Heart right ventricle (tissue), 16 donors: ENCODE measurements at regions not wholly inside any gene's neighbourhood (a gene's known extent, or its start where the extent isn't known, plus 50 kb on each side); places are given as distances from the start of the nearest gene placed in this dataset.
A peak's percentile ranks its signal among the peaks of the same experiment; 100 is the strongest.

Source experiments
- ATAC-seq, 8 donors: fragments of 200-7000 bp; cut with Tn5 transposase; one replicate each; pipeline ENCODE4 v1.9.1; 2020; ENCODE audit warnings: mild to moderate bottlenecking in 8 of 8, moderate library complexity in 8 of 8, moderate number of reproducible peaks in 1 of 8
- DNase-seq, 2 donors: peaks; one replicate each; pipeline ENCODE4 v3.0.0-alpha.2; 2020
- H3K27ac ChIP-seq, 10 donors: fragments of 200-600 bp; sonication (generic) in 2 of 10; one replicate each; pipeline versions ENCODE4 v1.5.0 to v1.8.0; 2020 to 2022; ENCODE audit warnings: mild to moderate bottlenecking in 3 of 10
- H3K27me3 ChIP-seq, 7 donors: fragments of 200-600 bp; one replicate each; pipeline ENCODE4 v1.8.0; 2021 to 2022; ENCODE audit warnings: mild to moderate bottlenecking in 2 of 7
- H3K36me3 ChIP-seq, 9 donors: fragments of 200-600 bp; sonication (generic) in 1 of 9; one replicate each; pipeline versions ENCODE4 v1.5.0 to v1.8.0; 2020 to 2022; ENCODE audit warnings: mild to moderate bottlenecking in 2 of 9
- H3K4me1 ChIP-seq, 9 donors: fragments of 200-600 bp; sonication (generic) in 1 of 9; one replicate each; pipeline versions ENCODE4 v1.5.0 to v1.8.0; 2020 to 2022; ENCODE audit warnings: mild to moderate bottlenecking in 4 of 9
- H3K4me3 ChIP-seq, 10 donors: fragments of 200-600 bp; sonication (generic) in 2 of 10; one replicate each; pipeline versions ENCODE4 v1.5.0 to v1.8.0; 2020 to 2022; ENCODE audit warnings: mild to moderate bottlenecking in 7 of 10, moderate library complexity in 2 of 10
- H3K9me3 ChIP-seq, 11 donors: fragments of 200-600 bp in 10 of 11; sonication (generic) in 2 of 11; one replicate each; pipeline versions ENCODE4 v1.5.0 to v1.8.0; 2013 to 2022; ENCODE audit warnings: mild to moderate bottlenecking in 2 of 11, control low read depth in 1 of 11, moderate library complexity in 1 of 11
- CTCF ChIP-seq, 9 donors: fragments of 200-600 bp; sonication (generic) in 2 of 9; IDR thresholded peaks; one replicate each; pipeline versions ENCODE4 v1.5.0 to v1.8.0; 2021 to 2022; ENCODE audit warnings: antibody characterized with exemption in 9 of 9, mild to moderate bottlenecking in 5 of 9, moderate library complexity in 1 of 9
- WGBS, 2 donors: extraction: QIAGEN DNeasy Blood & Tissue Kit; methylation state at CpG; one replicate each; pipeline ENCODE4 v1.1.7; 2013; ENCODE audit warnings: inconsistent platforms in 1 of 2; 5-methylcytosine and 5-hydroxymethylcytosine counted together
- intact Hi-C, 10 donors: fragments of 100-400 bp; cut with DNase I; formaldehyde crosslinking; loops; one replicate each; pipeline versions ENCODE4 v1.11.1 to v1.14.2; 2022
- donor health status: Arrhythmogenic right ventricular cardiomyopathy.
- donor health status: ischemic (EF 13 %, LVEDD 7.1; RV severe dilation, severe dysfunction).
- donor health status: healthy with polysubstance abuse.
- donor health status: DM: no; HTN: yes; CAD: no.
- donor health status: DM: no; HTN: no; CAD: no.
- donor health status: ischemic (EF 25% LVEDD 6.9; RV normal size, moderate dysfunction).
- donor health status: ischemic (EF 25% LVEDD 5.7; RV mildly dilated, moderate dysfunction).
- donor health status: healthy.
- donor health status: DM: yes; HTN: yes; CAD: no.
- donor health status: Ischemic cardiomyopathy.
- donor health status: ischemic (EF 35%, LVEDD 5.7; RV mildly dilated, moderate dysfunction).
- donor health status: nonischemic (EF 11% LVEDD 7.7; RV severe dilation, severe dysfunction).
- donor health status: DM: yes; HTN: yes; CAD: no.
- donor health status: PGD.
- donor health status: ischemic (EF 29% LVEDD 5.4; RV normal size, mild dysfunction).
- donor health status: nonischemic (EF 23%, LVEDD 6.1; RV moderate dilation, normal function).

GRCh38 chr11:27812341-27812740 lies 112.1 kb upstream of the BDNF start:
- Histone ChIP-seq H3K4me3 (no peak overlapping the region), H3K27ac (no peak overlapping the region), H3K9me3 (no peaks in the 10 kb centered on the region), H3K36me3 (no peaks in the 10 kb centered on the region), H3K4me1 (no peaks in the 10 kb centered on the region), H3K27me3 (peaks cover 0 to 9% (median 0%) of the 10 kb centered on the region in 7 donors)
- no peak for DNase-seq
- WGBS, 2 donors = 39 to 44% methylated on average over 2 of the region's 2 CpGs
- no peak for ATAC-seq
- TF ChIP-seq CTCF (IDR thresholded peaks at IDR 0.05) = no peak
- intact Hi-C loops = no loop called here

- ATAC-seq (no peak), DNase-seq (no peak)
- Histone ChIP-seq H3K36me3 (no peaks in the 10 kb centered on the region), H3K4me3 (no peak overlapping the region), H3K27ac (no peak overlapping the region), H3K9me3 (peaks cover 0 to 2% (median 0%) of the 10 kb centered on the region in 11 donors), H3K27me3 (no peaks in the 10 kb centered on the region), H3K4me1 (no peaks in the 10 kb centered on the region)
- no peak for TF ChIP-seq CTCF (IDR thresholded peaks at IDR 0.05)
- intact Hi-C loops = no loop called here
- WGBS, 2 donors = 63 to 80% methylated on average over 2 of the region's 2 CpGs
Observed at GRCh38 chr11:27807596-27807995, 107.3 kb upstream of the BDNF start.

GRCh38 chr11:27806122-27806521 lies 105.9 kb upstream of the BDNF start:
- H3K4me1 ChIP-seq = no peaks in the 10 kb centered on the region
- no peaks in the 10 kb centered on the region for H3K36me3 ChIP-seq
- DNase-seq (no peak), ATAC-seq (no peak)
- no peak for TF ChIP-seq CTCF (IDR thresholded peaks at IDR 0.05)
- H3K27me3 ChIP-seq = no peaks in the 10 kb centered on the region
- no peak overlapping the region for H3K27ac ChIP-seq
- intact Hi-C loops = no loop called here
- H3K9me3 ChIP-seq = peaks cover 0 to 2% (median 0%) of the 10 kb centered on the region in 11 donors
- no peak overlapping the region for H3K4me3 ChIP-seq
- 52 to 57% methylated on average over 19 of the region's 19 CpGs for WGBS, 2 donors

- TF ChIP-seq CTCF (IDR thresholded peaks at IDR 0.05) = no peak
- Histone ChIP-seq H3K27ac (no peak overlapping the region), H3K4me1 (peaks cover 0 to 5% (median 0%) of the 10 kb centered on the region in 9 donors), H3K9me3 (peaks cover 0 to 6% (median 0%) of the 10 kb centered on the region in 11 donors), H3K36me3 (no peaks in the 10 kb centered on the region), H3K4me3 (no peak overlapping the region), H3K27me3 (no peaks in the 10 kb centered on the region)
- peak in 1 of 2 donors; percentile 9 for DNase-seq
- intact Hi-C loops = no loop called here
- WGBS, 2 donors = 23 to 26% methylated on average over 9 of the region's 9 CpGs
- ATAC-seq = peak in 4 of 8 donors; percentile 42 to 79 (median 56)
Observed at GRCh38 chr11:27795955-27796861, 96.0 kb upstream of the BDNF start.
